ENCODE measurements at regions not wholly inside any gene's neighbourhood (a gene's known extent, or its start where the extent isn't known, plus 50 kb on each side); places are given as distances from the start of the nearest gene placed in this dataset.

DNA sequence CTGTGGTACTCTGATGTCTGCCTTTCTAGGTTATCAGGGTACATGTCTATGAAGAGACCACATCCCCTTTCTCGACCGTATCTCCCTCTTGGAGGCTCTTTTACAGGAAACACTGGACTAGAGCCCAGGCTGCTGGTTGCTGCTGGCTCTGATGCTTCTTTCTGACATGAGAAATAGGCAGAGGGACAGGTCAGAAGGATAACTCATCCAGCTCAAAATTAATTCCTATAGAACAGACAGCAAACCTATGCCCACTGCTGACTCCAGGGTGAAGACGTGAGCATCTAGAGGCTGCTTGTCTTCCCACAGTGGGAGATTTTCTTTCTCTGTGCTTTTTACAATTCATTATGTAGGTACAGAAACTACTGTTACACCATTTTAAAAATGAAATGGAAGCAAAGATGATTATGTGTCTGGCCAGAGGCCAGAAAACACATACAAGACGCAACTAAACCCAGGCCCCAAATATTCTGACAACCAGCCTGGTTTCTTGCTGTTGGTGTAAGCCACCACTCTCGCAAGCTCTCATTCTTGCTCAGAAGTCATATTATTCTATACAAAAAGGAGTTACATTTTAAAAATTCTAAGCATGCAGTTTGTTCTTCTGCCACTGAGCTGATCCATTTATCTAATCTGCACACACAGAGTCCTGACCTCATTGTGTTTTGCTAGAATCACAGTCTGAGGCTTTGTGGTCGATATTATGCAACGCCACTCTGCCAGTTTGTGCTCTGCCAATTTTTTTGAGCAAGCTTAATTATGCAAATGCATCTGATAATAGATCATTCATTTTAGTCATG lies 424.3 kb downstream of the KIF20B start:
- intact Hi-C loops (cut with DNase I): no loop called here
- Histone ChIP-seq H3K9me3 (no peaks in the 10 kb centered on the region), H3K36me3 (no peaks in the 10 kb centered on the region), H3K27me3 (no peaks in the 10 kb centered on the region), H3K27ac (no peak overlapping the region), H3K4me1 (peaks cover 7 to 9% of the 10 kb centered on the region in 2 donors), H3K4me3 (no peak overlapping the region)
- no peak for TF ChIP-seq CTCF (IDR thresholded peaks at IDR 0.05)
- DNase-seq (ENCODE audit: low spot score in 2 of 2): no peak

DNA sequence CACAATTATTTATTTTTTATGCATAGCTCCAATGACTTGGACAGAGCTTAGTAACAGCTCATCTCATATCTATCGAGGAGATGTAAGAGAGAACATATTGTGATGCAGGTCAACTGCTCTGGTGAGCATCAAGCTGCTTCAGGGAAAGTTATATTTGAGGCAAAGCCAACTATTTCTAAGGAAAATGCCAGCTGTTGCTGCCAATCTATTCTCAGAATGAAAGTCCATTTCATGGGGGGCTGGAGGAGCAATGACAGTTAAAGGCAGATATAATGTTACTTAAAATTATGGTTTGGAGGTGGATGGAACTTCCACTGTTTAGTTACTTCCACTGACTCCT lies 424.8 kb downstream of the KIF20B start:
- Histone ChIP-seq H3K9me3 (no peaks in the 10 kb centered on the region), H3K4me1 (peaks cover 7 to 9% of the 10 kb centered on the region in 2 donors), H3K27me3 (no peaks in the 10 kb centered on the region), H3K36me3 (no peaks in the 10 kb centered on the region), H3K27ac (no peak overlapping the region), H3K4me3 (no peak overlapping the region)
- DNase-seq (ENCODE audit: low spot score in 2 of 2): no peak
- TF ChIP-seq CTCF (IDR thresholded peaks at IDR 0.05): no peak
- intact Hi-C loops (cut with DNase I): no loop called here

DNA sequence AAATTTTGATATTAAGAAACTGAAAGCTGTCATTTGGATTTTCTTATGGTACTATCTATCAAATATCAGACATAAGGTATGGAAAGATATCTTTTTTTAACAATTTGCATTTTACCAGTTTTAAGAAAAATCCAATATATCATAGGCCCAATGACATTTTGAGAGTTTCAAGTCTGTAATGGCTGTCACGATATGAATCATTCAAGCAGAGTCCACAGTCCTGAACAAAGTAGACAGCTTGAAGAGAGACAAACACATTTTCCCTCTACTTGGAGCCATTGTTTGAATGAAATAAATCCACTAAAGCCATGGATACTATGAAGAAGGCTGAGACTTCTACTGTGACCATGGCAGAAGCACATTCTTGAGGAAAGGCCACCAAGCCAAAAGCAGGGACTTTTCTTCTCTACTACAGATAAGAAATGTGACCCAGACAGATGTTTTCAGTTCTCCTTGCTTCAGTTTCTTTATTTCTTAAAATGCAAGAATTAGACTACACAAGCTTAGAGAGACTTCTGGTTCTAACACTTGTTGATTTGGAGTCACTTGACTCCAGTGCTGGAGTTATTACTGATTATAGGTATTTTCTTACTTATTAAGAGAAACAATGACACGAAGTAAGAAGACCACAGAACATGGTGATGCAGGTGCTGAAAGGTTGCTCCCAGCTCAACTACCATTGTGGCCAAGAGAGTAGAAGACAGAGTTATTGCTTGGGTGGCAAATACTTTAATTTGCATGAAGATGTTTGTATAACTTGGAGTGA lies 429.1 kb downstream of the KIF20B start:
- Histone ChIP-seq H3K4me1 (peaks cover 0 to 2% of the 10 kb centered on the region in 2 donors), H3K27me3 (no peaks in the 10 kb centered on the region), H3K9me3 (peaks cover 0 to 14% of the 10 kb centered on the region in 2 donors), H3K4me3 (no peak overlapping the region), H3K36me3 (no peaks in the 10 kb centered on the region), H3K27ac (no peak overlapping the region)
- intact Hi-C loops (cut with DNase I): no loop called here
- no peak for TF ChIP-seq CTCF (IDR thresholded peaks at IDR 0.05)
- no peak for DNase-seq (ENCODE audit: low spot score in 2 of 2)

- H3K9me3 ChIP-seq: peaks cover 16 to 45% of the 10 kb centered on the region in 2 donors
- DNase-seq (ENCODE audit: low spot score in 2 of 2): no peak
- intact Hi-C loops (cut with DNase I): no loop called here
- TF ChIP-seq CTCF (IDR thresholded peaks at IDR 0.05): no peak
- no peaks in the 10 kb centered on the region for H3K4me1 ChIP-seq
- no peak overlapping the region for H3K4me3 ChIP-seq
- H3K36me3 ChIP-seq: no peaks in the 10 kb centered on the region
- no peak overlapping the region for H3K27ac ChIP-seq
- no peaks in the 10 kb centered on the region for H3K27me3 ChIP-seq
These were observed 432.2 kb downstream of the KIF20B start for GRCh38 chr10:90133606-90134005.

DNA sequence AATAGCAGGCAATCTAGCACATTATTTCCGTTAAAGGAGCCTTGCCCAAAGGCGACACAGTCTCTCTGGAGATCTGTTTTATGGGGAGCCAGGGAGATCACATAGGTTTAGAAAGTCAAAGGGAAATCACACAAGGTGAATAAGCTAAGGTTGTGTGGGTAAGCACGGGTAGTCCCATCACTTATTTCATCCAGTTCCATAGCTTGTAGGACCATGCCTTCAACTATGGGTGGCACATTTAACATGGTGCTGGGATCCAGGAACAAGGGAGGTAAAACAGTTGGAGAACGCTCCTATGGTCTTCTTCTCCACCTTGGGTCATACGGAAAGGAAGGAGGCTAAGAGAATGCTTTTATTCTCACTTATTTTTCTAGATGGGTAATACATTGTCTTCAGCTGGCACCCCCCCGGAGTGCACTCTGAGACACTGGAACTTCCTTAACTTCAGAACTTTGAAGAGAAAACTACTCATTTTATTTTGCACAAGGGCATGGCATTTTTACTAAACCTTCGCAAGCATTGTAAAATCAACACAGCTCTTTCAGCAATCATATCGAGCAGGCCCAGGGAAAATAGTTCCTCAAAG lies 435.4 kb downstream of the KIF20B start:
- Histone ChIP-seq H3K4me1 (no peaks in the 10 kb centered on the region), H3K9me3 (peaks cover 20 to 49% of the 10 kb centered on the region in 2 donors), H3K27me3 (no peaks in the 10 kb centered on the region), H3K27ac (no peak overlapping the region), H3K4me3 (no peak overlapping the region), H3K36me3 (no peaks in the 10 kb centered on the region)
- intact Hi-C loops (cut with DNase I): no loop called here
- DNase-seq (ENCODE audit: low spot score in 2 of 2): no peak
- no peak for TF ChIP-seq CTCF (IDR thresholded peaks at IDR 0.05)
